Upper lobe of right lung (tissue), 1 donor: ENCODE measurements at regions not wholly inside any gene's neighbourhood (a gene's known extent, or its start where the extent isn't known, plus 50 kb on each side); places are given as distances from the start of the nearest gene placed in this dataset.
"Not testable (repeated sequence)": the region's sequence is repeated elsewhere in the genome, so short reads cannot be mapped to it uniquely, and the experiment has no call there.

Source experiments
- ATAC-seq: fragments of 200-7000 bp; cut with Tn5 transposase; one replicate; pipeline ENCODE4 v1.9.1; 2020; ENCODE audit warnings: mild to moderate bottlenecking, moderate library complexity
- DNase-seq: peaks from one replicate; pipeline ENCODE4 v3.0.0-alpha.2; 2020
- H3K27ac ChIP-seq: fragments of 200-600 bp; one replicate; pipeline ENCODE4 v1.8.0; 2022
- H3K27me3 ChIP-seq: fragments of 200-600 bp; one replicate; pipeline ENCODE4 v1.8.0; 2022; ENCODE audit warnings: mild to moderate bottlenecking
- H3K36me3 ChIP-seq: fragments of 200-600 bp; one replicate; pipeline ENCODE4 v1.8.0; 2022
- H3K4me1 ChIP-seq: fragments of 200-600 bp; one replicate; pipeline ENCODE4 v1.8.0; 2022
- H3K4me3 ChIP-seq: fragments of 200-600 bp; one replicate; pipeline ENCODE4 v1.8.0; 2022; ENCODE audit warnings: mild to moderate bottlenecking
- H3K9me3 ChIP-seq: fragments of 200-600 bp; one replicate; pipeline ENCODE4 v1.8.0; 2022
- CTCF ChIP-seq: fragments of 200-600 bp; IDR thresholded peaks from one replicate; pipeline ENCODE4 v1.8.0; 2022; ENCODE audit warnings: antibody characterized with exemption
- intact Hi-C: fragments of 100-400 bp; cut with DNase I; formaldehyde crosslinking; loops from one replicate; pipeline ENCODE4 v1.11.0; 2022
- donor health status: DM: no; HTN: yes; CAD: no; lungs with severe emphysema.

- Histone ChIP-seq H3K4me1 (no peaks in the 10 kb centered on the region), H3K36me3 (no peaks in the 10 kb centered on the region), H3K4me3 (no peak overlapping the region), H3K27ac (no peak overlapping the region), H3K27me3 (no peaks in the 10 kb centered on the region), H3K9me3 (no peaks in the 10 kb centered on the region)
- TF ChIP-seq CTCF = no peak
- ATAC-seq (no peak), DNase-seq (no peak)
- intact Hi-C loops = no loop called here
These were observed 57.9 kb downstream of the HINT1 start for GRCh38 chr5:131107128-131107527.

- Histone ChIP-seq H3K4me3 (no peak overlapping the region), H3K27ac (no peak overlapping the region), H3K9me3 (no peaks in the 10 kb centered on the region), H3K4me1 (no peaks in the 10 kb centered on the region), H3K36me3 (no peaks in the 10 kb centered on the region), H3K27me3 (no peaks in the 10 kb centered on the region)
- intact Hi-C loops = no loop called here
- TF ChIP-seq CTCF = no peak
- ATAC-seq (no peak), DNase-seq (no peak)
These were observed 60.8 kb downstream of the HINT1 start for GRCh38 chr5:131104169-131104808.

GRCh38 chr5:131096774-131097710 lies 68.0 kb downstream of the HINT1 start:
- Histone ChIP-seq H3K4me3 (no peak overlapping the region), H3K4me1 (no peaks in the 10 kb centered on the region), H3K9me3 (no peaks in the 10 kb centered on the region), H3K27ac (no peak overlapping the region), H3K36me3 (no peaks in the 10 kb centered on the region), H3K27me3 (no peaks in the 10 kb centered on the region)
- intact Hi-C loops = no loop called here
- no peak for DNase-seq
- ATAC-seq = no peak
- no peak for TF ChIP-seq CTCF

GRCh38 chr5:131095561-131095960 lies 69.5 kb downstream of the HINT1 start:
- H3K4me3 ChIP-seq, H3K9me3 ChIP-seq, H3K36me3 ChIP-seq, intact Hi-C loops, ATAC-seq, H3K27me3 ChIP-seq, H3K4me1 ChIP-seq, DNase-seq, H3K27ac ChIP-seq: not testable (repeated sequence)

- TF ChIP-seq CTCF = no peak
- no peaks in the 10 kb centered on the region for H3K27me3 ChIP-seq
- ATAC-seq (no peak), DNase-seq (no peak)
- intact Hi-C loops = no loop called here
- no peaks in the 10 kb centered on the region for H3K9me3 ChIP-seq
- no peak overlapping the region for H3K27ac ChIP-seq
- H3K36me3 ChIP-seq = no peaks in the 10 kb centered on the region
- H3K4me3 ChIP-seq = no peak overlapping the region
- H3K4me1 ChIP-seq = no peaks in the 10 kb centered on the region
These were observed 80.6 kb downstream of the HINT1 start for GRCh38 chr5:131084436-131084835.

GRCh38 chr5:131081913-131082488 lies 83.1 kb downstream of the HINT1 start:
- H3K4me3 ChIP-seq = no peak overlapping the region
- no peaks in the 10 kb centered on the region for H3K36me3 ChIP-seq
- intact Hi-C loops = no loop called here
- H3K4me1 ChIP-seq = no peaks in the 10 kb centered on the region
- H3K9me3 ChIP-seq = no peaks in the 10 kb centered on the region
- TF ChIP-seq CTCF = no peak
- ATAC-seq = no peak
- no peak overlapping the region for H3K27ac ChIP-seq
- no peak for DNase-seq
- no peaks in the 10 kb centered on the region for H3K27me3 ChIP-seq
